Esophagus muscularis mucosa (tissue), 4 donors: ENCODE measurements at regions not wholly inside any gene's neighbourhood (a gene's known extent, or its start where the extent isn't known, plus 50 kb on each side); places are given as distances from the start of the nearest gene placed in this dataset.
A peak's percentile ranks its signal among the peaks of the same experiment; 100 is the strongest.

Experiments used
- DNase-seq: peaks from one replicate; pipeline ENCODE4 v3.0.0-alpha.2; 2017; ENCODE audit errors: extremely low spot score
- H3K27ac ChIP-seq, 4 donors: fragments of 200-600 bp; sonication (generic); replicated peaks in 1 of 4; 1 replicate in 3 of 4; 2 replicates in 1 of 4; pipeline ENCODE4 v1.5.1; 2016 to 2019; ENCODE audit warnings: mild to moderate bottlenecking in 1 of 4
- H3K27me3 ChIP-seq, 4 donors: fragments of 200-600 bp; sonication (generic); one replicate each; pipeline versions ENCODE4 v1.5.1 to v1.6.0; 2016 to 2019
- H3K36me3 ChIP-seq, 4 donors: fragments of 200-600 bp; sonication (generic); one replicate each; pipeline ENCODE4 v1.5.1; 2016 to 2019
- H3K4me1 ChIP-seq, 4 donors: fragments of 200-600 bp; sonication (generic); one replicate each; pipeline ENCODE4 v1.5.1; 2016 to 2019
- H3K4me3 ChIP-seq, 4 donors: fragments of 200-600 bp; sonication (generic); 1 replicate in 2 of 4; 2 replicates in 2 of 4; pipeline ENCODE4 v1.5.1; 2016 to 2019; ENCODE audit warnings: mild to moderate bottlenecking in 4 of 4, moderate library complexity in 1 of 4
- H3K9me3 ChIP-seq, 4 donors: fragments of 200-600 bp; sonication (generic); 1 replicate in 3 of 4; 2 replicates in 1 of 4; pipeline ENCODE4 v1.5.1; 2016 to 2019
- EP300 ChIP-seq: sonication (generic); formaldehyde crosslinking; IDR thresholded peaks from one replicate; pipeline ENCODE4 v1.6.1; 2017; ENCODE audit warnings: antibody characterized with exemption
- POLR2A ChIP-seq: fragments of 450-650 bp; IDR thresholded peaks from one replicate; pipeline ENCODE4 v1.6.1; 2017; ENCODE audit warnings: antibody characterized with exemption, moderate library complexity, mild to moderate bottlenecking, low read depth
- POLR2AphosphoS5 ChIP-seq, 2 donors: sonication (generic); formaldehyde crosslinking; IDR thresholded peaks; one replicate each; pipeline ENCODE4 v1.6.1; 2017; ENCODE audit warnings: antibody characterized with exemption in 2 of 2
- WGBS: methylation state at CpG from one replicate; pipeline ENCODE4 v1.1.5; 2018; 5-methylcytosine and 5-hydroxymethylcytosine counted together
- intact Hi-C: fragments of 100-400 bp; cut with DNase I; formaldehyde crosslinking; loops from one replicate; pipeline ENCODE4 v1.15.1; 2023
- TF ChIP-seq, protein P1 (sequence below), 3 experiments: fragments of 200-600 bp in 2 of 3; fragments of 450-650 bp in 1 of 3; sonication (generic) in 2 of 3; IDR thresholded peaks; one replicate each; pipeline ENCODE4 v1.5.1; 2017 to 2019; ENCODE audit warnings: antibody characterized with exemption in 3 of 3, mild to moderate bottlenecking in 2 of 3, moderate library complexity in 1 of 3

DNA sequence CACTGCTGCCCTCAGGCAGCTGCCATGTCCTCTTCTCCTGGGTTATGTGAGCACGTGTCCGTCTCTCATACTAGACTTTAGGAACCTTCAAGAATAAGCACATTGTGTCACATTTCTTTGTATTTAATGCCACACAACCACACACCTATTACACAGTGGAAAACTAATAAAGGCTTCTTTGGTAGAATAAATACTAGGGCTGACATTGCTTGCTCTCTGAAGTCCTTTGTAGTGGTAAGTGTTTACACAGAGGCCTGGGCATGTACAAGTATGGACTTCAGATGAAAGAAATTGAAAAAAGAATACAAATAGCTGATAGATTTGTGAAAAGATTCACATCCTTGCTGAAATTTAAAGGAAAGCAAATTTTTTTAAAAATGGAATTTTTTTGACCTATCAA is 188.1 kb upstream of the CCL2 start:
- WGBS, result 96% methylated on average over 2 of the region's 2 CpGs
- Histone ChIP-seq H3K27me3 (peaks cover 0 to 10% (median 0%) of the 10 kb centered on the region in 4 donors), H3K36me3 (no peaks in the 10 kb centered on the region), H3K4me1 (no peaks in the 10 kb centered on the region), H3K27ac (no peak overlapping the region), H3K9me3 (peaks cover 0 to under 1% (median 0%) of the 10 kb centered on the region in 4 donors), H3K4me3 (no peak overlapping the region)
- intact Hi-C loops, result no loop called here
- DNase-seq, result no peak
- TF ChIP-seq EP300 (no peak), POLR2AphosphoS5 (IDR thresholded peaks at IDR 0.05) (no peak), POLR2A (no peak)
- TF ChIP-seq, protein P1, sequence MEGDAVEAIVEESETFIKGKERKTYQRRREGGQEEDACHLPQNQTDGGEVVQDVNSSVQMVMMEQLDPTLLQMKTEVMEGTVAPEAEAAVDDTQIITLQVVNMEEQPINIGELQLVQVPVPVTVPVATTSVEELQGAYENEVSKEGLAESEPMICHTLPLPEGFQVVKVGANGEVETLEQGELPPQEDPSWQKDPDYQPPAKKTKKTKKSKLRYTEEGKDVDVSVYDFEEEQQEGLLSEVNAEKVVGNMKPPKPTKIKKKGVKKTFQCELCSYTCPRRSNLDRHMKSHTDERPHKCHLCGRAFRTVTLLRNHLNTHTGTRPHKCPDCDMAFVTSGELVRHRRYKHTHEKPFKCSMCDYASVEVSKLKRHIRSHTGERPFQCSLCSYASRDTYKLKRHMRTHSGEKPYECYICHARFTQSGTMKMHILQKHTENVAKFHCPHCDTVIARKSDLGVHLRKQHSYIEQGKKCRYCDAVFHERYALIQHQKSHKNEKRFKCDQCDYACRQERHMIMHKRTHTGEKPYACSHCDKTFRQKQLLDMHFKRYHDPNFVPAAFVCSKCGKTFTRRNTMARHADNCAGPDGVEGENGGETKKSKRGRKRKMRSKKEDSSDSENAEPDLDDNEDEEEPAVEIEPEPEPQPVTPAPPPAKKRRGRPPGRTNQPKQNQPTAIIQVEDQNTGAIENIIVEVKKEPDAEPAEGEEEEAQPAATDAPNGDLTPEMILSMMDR (IDR thresholded peaks at IDR 0.05), result no peak

DNA sequence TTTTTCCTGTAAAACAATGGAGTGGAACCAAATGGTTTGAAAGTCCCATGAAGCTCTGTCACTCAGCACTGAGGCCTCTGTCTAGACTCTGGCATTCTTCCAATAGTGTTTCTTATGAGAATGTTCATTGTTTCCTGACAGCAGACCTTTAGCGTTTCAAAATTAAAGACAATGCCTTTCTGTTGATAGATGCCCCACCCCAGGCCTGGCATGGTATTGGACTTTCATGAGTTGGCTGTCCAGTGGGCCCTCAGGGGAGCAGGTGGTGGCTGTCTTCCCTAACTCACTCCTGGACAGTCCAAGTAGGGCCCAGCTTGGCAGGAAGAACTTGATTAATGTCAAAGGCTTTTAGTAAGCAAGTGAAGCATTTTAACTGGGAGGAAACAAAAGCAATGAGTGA is 186.5 kb upstream of the CCL2 start:
- peaks cover 0 to 10% (median 0%) of the 10 kb centered on the region in 4 donors for H3K27me3 ChIP-seq
- peak; percentile 53 for DNase-seq
- no peaks in the 10 kb centered on the region for H3K4me1 ChIP-seq
- peaks cover 0 to 3% (median 0%) of the 10 kb centered on the region in 4 donors for H3K9me3 ChIP-seq
- TF ChIP-seq, protein P1 (IDR thresholded peaks at IDR 0.05), result no peak
- TF ChIP-seq EP300 (no peak), POLR2A (no peak), POLR2AphosphoS5 (IDR thresholded peaks at IDR 0.05) (no peak)
- no peaks in the 10 kb centered on the region for H3K36me3 ChIP-seq
- intact Hi-C loops, result no loop called here
- 38% methylated on average over 1 of the region's 1 CpG for WGBS
- H3K4me3 ChIP-seq, result no peak overlapping the region
- H3K27ac ChIP-seq, result no peak overlapping the region

DNA sequence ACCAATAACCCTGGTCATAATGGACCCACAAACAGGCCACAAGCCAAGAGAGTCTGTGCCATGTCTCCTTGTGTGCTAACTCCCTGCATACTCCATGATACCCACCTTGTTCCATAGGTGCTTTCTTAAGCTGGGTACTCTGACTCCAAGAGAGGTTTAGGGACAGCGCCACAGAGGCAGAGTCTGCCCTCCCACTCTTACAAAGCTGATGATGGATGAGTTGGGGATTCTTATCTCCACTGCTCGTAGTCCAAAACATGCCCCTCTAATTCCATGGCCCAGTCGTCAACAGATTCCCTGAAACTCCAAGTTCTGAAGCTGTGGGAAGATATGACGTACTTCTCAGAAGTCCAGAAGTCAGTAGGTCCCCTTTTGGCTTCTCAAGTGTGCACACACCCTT is 184.4 kb upstream of the CCL2 start:
- Histone ChIP-seq H3K36me3 (no peaks in the 10 kb centered on the region), H3K4me1 (no peaks in the 10 kb centered on the region), H3K27ac (no peak overlapping the region), H3K27me3 (peaks cover 0 to 10% (median 0%) of the 10 kb centered on the region in 4 donors), H3K4me3 (no peak overlapping the region), H3K9me3 (peaks cover 0 to 3% (median 0%) of the 10 kb centered on the region in 4 donors)
- 59% methylated on average over 4 of the region's 4 CpGs for WGBS
- TF ChIP-seq, protein P1 (IDR thresholded peaks at IDR 0.05), result no peak
- TF ChIP-seq EP300 (no peak), POLR2A (no peak), POLR2AphosphoS5 (IDR thresholded peaks at IDR 0.05) (no peak)
- DNase-seq, result peak; percentile 55
- intact Hi-C loops, result no loop called here

DNA sequence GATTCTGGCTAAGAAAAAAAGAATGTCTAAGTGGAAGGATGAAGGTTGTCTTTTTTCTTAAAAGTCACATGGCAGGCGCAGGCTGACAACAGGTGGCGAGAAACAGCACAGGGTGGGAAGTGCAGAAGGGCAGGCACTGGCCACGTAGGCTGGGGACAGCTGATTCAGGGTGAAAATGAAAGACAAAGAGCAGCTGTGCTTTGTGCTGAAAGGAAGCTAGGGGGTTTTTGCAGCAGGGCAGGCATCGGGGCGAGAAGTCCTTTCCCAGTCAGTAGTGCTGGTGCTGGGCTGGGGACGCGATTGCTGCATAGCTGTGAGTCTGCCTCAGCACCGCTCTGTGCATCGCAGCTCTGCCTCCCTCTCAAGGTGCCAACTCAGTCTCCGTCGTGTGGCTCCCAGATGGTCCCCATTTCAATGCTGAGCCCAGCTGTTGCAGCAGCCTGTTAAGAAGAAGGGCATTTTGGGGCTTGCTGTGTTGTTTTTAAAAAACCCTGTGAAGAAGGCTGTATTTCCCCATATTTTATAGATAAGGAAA is 183.1 kb upstream of the CCL2 start:
- H3K27me3 ChIP-seq, result peaks cover 0 to 19% (median 0%) of the 10 kb centered on the region in 4 donors
- no peaks in the 10 kb centered on the region for H3K36me3 ChIP-seq
- intact Hi-C loops, result no loop called here
- peak; percentile 85 for DNase-seq
- no peak overlapping the region for H3K27ac ChIP-seq
- 72% methylated on average over 11 of the region's 11 CpGs for WGBS
- no peaks in the 10 kb centered on the region for H3K4me1 ChIP-seq
- H3K4me3 ChIP-seq, result no peak overlapping the region
- TF ChIP-seq, protein P1 (IDR thresholded peaks at IDR 0.05), result no peak
- no peak for TF ChIP-seq POLR2AphosphoS5 (IDR thresholded peaks at IDR 0.05)
- TF ChIP-seq EP300, result no peak
- no peak for TF ChIP-seq POLR2A
- H3K9me3 ChIP-seq, result peaks cover 0 to 3% (median 0%) of the 10 kb centered on the region in 4 donors

DNA sequence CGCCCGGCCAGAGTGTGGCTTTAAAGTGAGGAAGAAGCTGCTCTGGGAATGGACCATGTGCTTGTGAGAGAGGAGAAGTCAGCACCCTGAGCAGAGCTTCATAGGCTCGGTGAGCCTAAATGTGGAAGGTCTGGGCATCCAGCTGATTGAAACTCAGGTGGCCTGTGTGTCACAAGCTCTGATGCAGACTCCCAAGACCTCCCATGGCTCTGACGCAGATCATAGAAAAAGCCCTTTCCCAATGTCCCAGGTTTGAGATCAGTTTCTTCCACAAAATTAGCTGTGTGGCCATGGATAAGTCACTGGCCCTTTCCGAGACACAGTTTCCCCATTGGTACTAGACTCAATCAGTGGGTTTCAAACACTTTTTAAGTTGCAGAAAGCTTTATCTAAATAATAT is 180.0 kb upstream of the CCL2 start:
- Histone ChIP-seq H3K27ac (no peak overlapping the region), H3K4me1 (no peaks in the 10 kb centered on the region), H3K9me3 (peaks cover 0 to 3% (median 0%) of the 10 kb centered on the region in 4 donors), H3K27me3 (peaks cover 0 to 38% (median 0%) of the 10 kb centered on the region in 4 donors), H3K36me3 (no peaks in the 10 kb centered on the region), H3K4me3 (no peak overlapping the region)
- WGBS, result 91% methylated on average over 4 of the region's 5 CpGs
- TF ChIP-seq, protein P1 (IDR thresholded peaks at IDR 0.05), result no peak
- no peak for TF ChIP-seq POLR2A
- TF ChIP-seq EP300, result no peak
- no peak for TF ChIP-seq POLR2AphosphoS5 (IDR thresholded peaks at IDR 0.05)
- peak; percentile 82 for DNase-seq
- intact Hi-C loops, result no loop called here
